PC-3 (cell line): ENCODE measurements at regions not wholly inside any gene's neighbourhood (a gene's known extent, or its start where the extent isn't known, plus 50 kb on each side); places are given as distances from the start of the nearest gene placed in this dataset.

ENCODE experiments used
- ATAC-seq: fragments of 200-7000 bp; cut with Tn5 transposase; 2 replicates; pipeline ENCODE4 v1.9.1; 2020; ENCODE audit warnings: mild to moderate bottlenecking, moderate library complexity
- BruUV-seq: library from RNA; stranded (reverse); fragments of 400-500 nt; replicated peaks from 2 replicates; lab custom pipeline; 2021; lab: Mats Ljungman, UMichigan
- CTCF ChIA-PET: fragments of 300-600 bp; sonication (Branson Sonifier 250); formaldehyde crosslinking; loops from one replicate; lab custom pipeline; 2022; ENCODE audit warnings: antibody characterized with exemption; lab: Charles Lee
- POLR2A ChIA-PET: fragments of 300-600 bp; sonication (Branson Sonifier 250); formaldehyde crosslinking; loops from one replicate; lab custom pipeline; 2022; ENCODE audit warnings: antibody characterized with exemption; ENCODE audit not compliant: unreplicated experiment; lab: Charles Lee
- DNase-seq: peaks from one replicate; pipeline ENCODE4 v3.0.0-alpha.2; 2015
- H2AFZ ChIP-seq: fragments of 300-600 bp; sonication (generic); 2 replicates; pipeline ENCODE4 v1.6.0; 2016; ENCODE audit warnings: antibody characterized with exemption, low read length
- H3F3A ChIP-seq: fragments of 300-600 bp; sonication (generic); one replicate; pipeline ENCODE4 v1.6.0; 2017; ENCODE audit warnings: antibody characterized with exemption, low read length, control low read depth, mild to moderate bottlenecking; ENCODE audit not compliant: unreplicated experiment
- H3K27ac ChIP-seq: fragments of 300-600 bp; sonication (generic); 2 replicates; pipeline ENCODE4 v1.5.1; 2016; ENCODE audit warnings: mild to moderate bottlenecking, low read length
- H3K27me3 ChIP-seq: fragments of 300-600 bp; sonication (generic); 2 replicates; pipeline ENCODE4 v1.6.1; 2016; ENCODE audit warnings: low read length, mixed read lengths
- H3K36me3 ChIP-seq: fragments of 300-600 bp; sonication (generic); 2 replicates; pipeline ENCODE4 v1.6.1; 2016; ENCODE audit warnings: low read depth, mixed run types, low read length, mixed read lengths
- H3K4me1 ChIP-seq: fragments of 300-600 bp; sonication (generic); 2 replicates; pipeline ENCODE4 v1.5.1; 2016; ENCODE audit warnings: low read length; ENCODE audit not compliant: insufficient read depth
- H3K4me2 ChIP-seq: fragments of 300-600 bp; sonication (generic); 2 replicates; pipeline ENCODE4 v1.6.0; 2016; ENCODE audit warnings: low read length
- H3K4me3 ChIP-seq: fragments of 300-600 bp; sonication (generic); 2 replicates; pipeline ENCODE4 v1.5.1; 2016; ENCODE audit warnings: mild to moderate bottlenecking, low read length, mixed read lengths
- H3K79me2 ChIP-seq: fragments of 300-600 bp; sonication (generic); 2 replicates; pipeline ENCODE4 v1.6.1; 2017; ENCODE audit warnings: low read length, mixed read lengths
- H3K9ac ChIP-seq: fragments of 300-600 bp; sonication (generic); 2 replicates; pipeline ENCODE4 v1.6.0; 2016; ENCODE audit warnings: mild to moderate bottlenecking, low read length
- H3K9me2 ChIP-seq: fragments of 300-600 bp; sonication (generic); replicated peaks from 2 replicates; pipeline ENCODE4 v1.6.1; 2016; ENCODE audit warnings: mixed run types, low read length, mixed read lengths
- H3K9me3 ChIP-seq: fragments of 300-600 bp; sonication (generic); 2 replicates; pipeline ENCODE4 v1.6.1; 2016; ENCODE audit warnings: low read length, mixed read lengths
- H4K20me1 ChIP-seq: fragments of 300-600 bp; sonication (generic); 2 replicates; pipeline ENCODE4 v1.6.1; 2016; ENCODE audit warnings: low read length, mixed read lengths
- EZH2 ChIP-seq: fragments of 300-600 bp; sonication (generic); IDR thresholded peaks from one replicate; pipeline ENCODE4 v1.6.1; 2017; ENCODE audit warnings: antibody characterized with exemption, mild to moderate bottlenecking, low read length; ENCODE audit not compliant: unreplicated experiment
- EZH2phosphoT487 ChIP-seq: fragments of 300-600 bp; sonication (generic); IDR thresholded peaks from 2 replicates; pipeline ENCODE4 v1.6.1; 2018; ENCODE audit warnings: mild to moderate bottlenecking, antibody characterized with exemption, low read length, borderline replicate concordance
- intact Hi-C: fragments of 100-400 bp; cut with micrococcal nuclease; formaldehyde crosslinking; loops from 2 replicates; pipeline ENCODE4 v1.9.0; 2023
- TF ChIP-seq, protein P1 (sequence below): fragments of 300-600 bp; sonication (generic); conservative IDR thresholded peaks from 2 replicates; pipeline ENCODE4 v1.5.1; 2017; ENCODE audit warnings: antibody characterized with exemption, low read depth, mild to moderate bottlenecking, low read length

DNA sequence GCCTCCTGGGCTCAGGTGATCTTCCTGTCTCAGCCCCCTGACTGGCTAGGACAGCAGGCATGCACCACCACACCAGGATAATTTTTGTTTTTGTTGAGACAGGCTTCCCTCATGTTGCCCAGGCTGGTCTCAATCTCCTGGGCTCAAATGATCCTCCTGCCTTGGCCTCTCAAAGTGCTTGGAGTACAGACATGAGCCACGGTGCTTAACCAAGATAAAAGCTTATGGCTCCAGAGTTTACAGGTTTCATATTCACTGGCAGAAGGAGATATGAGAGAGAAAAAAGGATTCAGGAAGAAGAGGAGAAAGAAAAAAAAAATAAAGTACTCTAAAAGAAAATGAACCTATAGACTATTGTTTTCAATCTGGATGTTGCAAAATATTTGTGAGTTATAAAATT is 748.8 kb upstream of the NCAM2 start:
- peaks cover 4% of the 10 kb centered on the region; the same call in 1 of the 2 replicates for H3K9me3 ChIP-seq
- no TSS peak for BruUV-seq
- no peak for ATAC-seq
- no peak overlapping the region for H3K4me3 ChIP-seq
- no peak overlapping the region for H2AFZ ChIP-seq
- DNase-seq: no peak
- H3F3A ChIP-seq: no peaks in the 10 kb centered on the region
- no peaks in the 10 kb centered on the region for H3K36me3 ChIP-seq
- intact Hi-C loops: no loop called here
- no peak overlapping the region for H3K9ac ChIP-seq
- ChIA-PET POLR2A (no interaction called here), CTCF (no interaction called here)
- no peaks in the 10 kb centered on the region for H3K27me3 ChIP-seq
- no peaks in the 10 kb centered on the region for H4K20me1 ChIP-seq
- no peak overlapping the region for H3K4me2 ChIP-seq
- no peaks in the 10 kb centered on the region for H3K4me1 ChIP-seq
- TF ChIP-seq, protein P1, sequence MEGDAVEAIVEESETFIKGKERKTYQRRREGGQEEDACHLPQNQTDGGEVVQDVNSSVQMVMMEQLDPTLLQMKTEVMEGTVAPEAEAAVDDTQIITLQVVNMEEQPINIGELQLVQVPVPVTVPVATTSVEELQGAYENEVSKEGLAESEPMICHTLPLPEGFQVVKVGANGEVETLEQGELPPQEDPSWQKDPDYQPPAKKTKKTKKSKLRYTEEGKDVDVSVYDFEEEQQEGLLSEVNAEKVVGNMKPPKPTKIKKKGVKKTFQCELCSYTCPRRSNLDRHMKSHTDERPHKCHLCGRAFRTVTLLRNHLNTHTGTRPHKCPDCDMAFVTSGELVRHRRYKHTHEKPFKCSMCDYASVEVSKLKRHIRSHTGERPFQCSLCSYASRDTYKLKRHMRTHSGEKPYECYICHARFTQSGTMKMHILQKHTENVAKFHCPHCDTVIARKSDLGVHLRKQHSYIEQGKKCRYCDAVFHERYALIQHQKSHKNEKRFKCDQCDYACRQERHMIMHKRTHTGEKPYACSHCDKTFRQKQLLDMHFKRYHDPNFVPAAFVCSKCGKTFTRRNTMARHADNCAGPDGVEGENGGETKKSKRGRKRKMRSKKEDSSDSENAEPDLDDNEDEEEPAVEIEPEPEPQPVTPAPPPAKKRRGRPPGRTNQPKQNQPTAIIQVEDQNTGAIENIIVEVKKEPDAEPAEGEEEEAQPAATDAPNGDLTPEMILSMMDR: no peak
- no peak for TF ChIP-seq EZH2
- TF ChIP-seq EZH2phosphoT487: no peak
- no peak overlapping the region for H3K27ac ChIP-seq
- H3K9me2 ChIP-seq: no peaks in the 10 kb centered on the region
- H3K79me2 ChIP-seq: no peaks in the 10 kb centered on the region

DNA sequence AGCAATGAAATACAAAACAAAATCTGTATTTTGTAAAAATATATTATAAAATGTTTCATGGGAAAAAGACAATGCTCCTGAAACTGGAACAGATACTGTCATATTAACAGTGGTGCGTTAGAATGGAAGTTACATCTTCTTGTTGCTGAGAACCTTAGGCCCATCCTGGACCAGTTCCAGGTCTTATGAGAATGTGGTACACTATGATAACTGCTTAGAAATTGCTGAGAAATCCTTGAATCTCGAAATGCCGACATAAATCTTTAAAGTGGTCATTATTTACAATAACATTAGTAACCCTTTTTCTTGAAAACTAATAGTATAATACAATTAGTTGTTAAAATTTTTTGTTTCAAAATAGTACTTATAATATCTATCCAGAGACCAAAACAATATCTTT is 747.9 kb upstream of the NCAM2 start:
- no peaks in the 10 kb centered on the region for H3F3A ChIP-seq
- POLR2A ChIA-PET: no interaction called here
- no TSS peak for BruUV-seq

DNA sequence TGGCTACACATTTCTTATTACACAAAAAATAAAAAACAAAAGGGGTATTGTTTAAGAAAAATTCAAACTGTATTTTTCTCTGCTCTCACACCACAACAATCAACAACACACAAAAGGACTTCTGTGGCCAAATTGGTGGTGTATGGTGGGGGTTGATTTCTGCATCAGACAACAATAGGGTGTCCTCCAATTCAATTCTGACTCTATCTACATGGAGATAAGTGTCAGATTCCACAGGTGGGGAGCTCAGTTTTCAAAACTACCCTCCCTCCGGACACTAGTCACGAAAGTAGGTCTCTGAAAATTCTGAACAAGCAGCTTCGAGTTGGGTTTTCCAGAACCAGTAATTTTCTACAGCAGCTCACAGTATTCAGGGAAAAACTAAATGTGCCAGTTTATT is 744.9 kb upstream of the NCAM2 start:
- BruUV-seq: no TSS peak
- Histone ChIP-seq H3K27me3 (no peaks in the 10 kb centered on the region), H3K4me2 (no peak overlapping the region), H3K9me3 (no peaks in the 10 kb centered on the region), H3F3A (no peaks in the 10 kb centered on the region), H3K36me3 (no peaks in the 10 kb centered on the region), H3K79me2 (no peaks in the 10 kb centered on the region), H3K9me2 (no peaks in the 10 kb centered on the region), H4K20me1 (no peaks in the 10 kb centered on the region), H3K27ac (no peak overlapping the region), H2AFZ (no peak overlapping the region), H3K4me3 (no peak overlapping the region), H3K9ac (no peak overlapping the region), H3K4me1 (no peaks in the 10 kb centered on the region)
- intact Hi-C loops: no loop called here
- TF ChIP-seq EZH2: no peak
- TF ChIP-seq, protein P1: no peak
- no peak for TF ChIP-seq EZH2phosphoT487
- CTCF ChIA-PET: no interaction called here
- DNase-seq: no peak
- POLR2A ChIA-PET: no interaction called here
- ATAC-seq: no peak

More for the DNA sequence above, 747.9 kb upstream of the NCAM2 start:
- Histone ChIP-seq H3K36me3 (no peaks in the 10 kb centered on the region), H3K4me1 (no peaks in the 10 kb centered on the region), H3K9me2 (no peaks in the 10 kb centered on the region), H3K4me2 (no peak overlapping the region), H3K27me3 (no peaks in the 10 kb centered on the region), H3K9ac (no peak overlapping the region), H3K27ac (no peak overlapping the region), H3K79me2 (no peaks in the 10 kb centered on the region), H2AFZ (no peak overlapping the region), H4K20me1 (no peaks in the 10 kb centered on the region), H3K9me3 (peaks cover 4% of the 10 kb centered on the region; the same call in 1 of the 2 replicates), H3K4me3 (no peak overlapping the region)
- ATAC-seq (no peak), DNase-seq (no peak)
- TF ChIP-seq EZH2 (no peak), EZH2phosphoT487 (no peak)
- TF ChIP-seq, protein P1: no peak
- CTCF ChIA-PET: no interaction called here
- intact Hi-C loops: no loop called here
